ENCODE measurements at regions not wholly inside any gene's neighbourhood (a gene's known extent, or its start where the extent isn't known, plus 50 kb on each side); places are given as distances from the start of the nearest gene placed in this dataset.

DNA sequence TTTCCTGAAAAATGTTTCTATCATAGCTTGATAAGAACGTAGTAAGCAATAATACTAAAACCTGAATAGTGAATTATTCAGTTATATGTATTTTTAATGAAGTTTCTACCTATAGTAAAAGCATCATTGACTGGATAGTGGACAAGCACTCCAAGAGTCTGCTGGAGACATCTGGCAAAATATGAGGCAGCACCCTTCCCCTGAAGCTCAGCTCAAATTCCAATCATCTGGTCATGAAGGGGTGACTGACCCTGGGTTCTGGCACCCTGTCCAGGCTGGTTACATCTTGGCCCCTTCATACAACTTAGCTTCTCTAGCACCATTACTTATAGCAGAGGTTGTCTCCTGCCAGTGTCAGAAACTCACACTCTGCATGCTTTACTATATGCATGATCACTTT lies 455.4 kb downstream of the RAP2B start:
- TF ChIP-seq POLR2A (IDR thresholded peaks at IDR 0.05; ENCODE audit: low read length) (no peak), GATA1 (IDR thresholded peaks at IDR 0.05; ENCODE audit: low read depth, low read length) (no peak)
